ENCODE measurements at regions not wholly inside any gene's neighbourhood (a gene's known extent, or its start where the extent isn't known, plus 50 kb on each side); places are given as distances from the start of the nearest gene placed in this dataset.

DNA sequence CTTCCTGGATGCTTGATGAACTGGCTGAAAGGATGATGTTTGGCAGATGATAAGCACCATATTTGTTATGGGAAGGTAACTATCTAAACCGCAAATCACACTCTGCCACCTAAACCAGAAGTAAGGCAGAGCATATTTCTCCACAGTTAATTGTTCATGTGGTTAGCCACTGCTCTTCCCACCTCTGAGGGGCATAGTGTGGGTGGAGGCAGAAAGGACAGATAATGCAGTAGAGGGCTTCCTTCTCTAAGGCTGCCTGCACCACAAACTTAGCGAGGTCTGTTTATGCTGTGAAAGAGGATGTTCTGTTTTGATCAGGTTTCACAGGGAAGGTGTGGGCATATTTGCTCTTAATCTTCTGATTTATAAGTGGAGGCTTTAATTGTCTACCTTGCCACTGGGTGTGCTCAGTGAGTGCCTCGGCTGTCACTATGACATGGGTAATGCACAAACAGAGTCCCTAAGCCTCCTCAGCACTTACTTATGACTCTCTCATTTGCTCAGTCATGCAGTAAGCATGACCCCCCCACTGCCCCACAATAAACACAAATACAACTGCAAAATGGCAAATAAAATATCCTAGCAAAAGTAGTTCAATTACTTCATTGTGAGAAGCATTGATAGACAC, 401.0 kb downstream of the TMA16 start:
- FAIRE-seq: no peak

DNA sequence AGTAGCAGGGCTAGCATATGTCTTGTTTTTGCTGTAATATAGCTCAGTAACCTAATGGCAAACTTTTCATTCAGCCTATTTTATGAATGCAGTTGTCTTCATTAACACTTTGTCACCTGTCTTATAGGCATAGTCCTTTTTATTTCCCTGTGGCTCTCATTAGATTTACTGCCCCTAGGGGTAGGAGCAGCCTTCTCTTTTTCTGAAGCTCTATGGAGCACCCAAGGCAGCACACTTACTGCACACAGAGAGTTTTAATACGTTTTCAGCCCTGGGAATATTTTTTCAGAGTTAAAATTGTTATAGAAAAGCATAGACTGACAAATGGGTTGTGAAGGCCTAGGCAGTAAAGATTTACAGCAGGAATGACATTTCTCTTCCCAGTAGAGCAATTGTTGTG, 406.8 kb downstream of the TMA16 start:
- FAIRE-seq: no peak

- no peak for FAIRE-seq
These were observed 407.9 kb downstream of the TMA16 start for GRCh38 chr4:163902417-163902816.

GRCh38 chr4:163911891-163912290, 417.4 kb downstream of the TMA16 start:
- FAIRE-seq: no peak

GRCh38 chr4:163913571-163913970, 419.1 kb downstream of the TMA16 start:
- no peak for FAIRE-seq

DNA sequence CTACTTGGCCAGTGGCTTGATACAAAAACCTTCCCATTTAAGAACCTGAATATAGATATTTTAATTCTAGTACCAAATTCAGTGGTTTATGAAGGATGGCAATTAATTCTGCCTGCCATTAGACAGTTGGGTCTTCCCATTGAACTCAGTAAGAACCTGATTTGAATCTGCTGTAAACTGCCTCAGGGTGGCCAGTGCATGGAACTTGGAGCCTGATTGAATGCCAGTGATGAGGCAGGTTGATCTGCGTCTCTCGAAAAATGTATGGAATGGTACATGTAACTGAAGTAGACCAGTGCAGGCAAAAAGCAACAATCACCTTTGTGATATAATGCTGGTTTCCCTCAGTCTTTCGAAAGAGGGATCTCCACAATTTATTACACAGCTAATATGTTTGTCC, 421.4 kb downstream of the TMA16 start:
- FAIRE-seq: no peak

DNA sequence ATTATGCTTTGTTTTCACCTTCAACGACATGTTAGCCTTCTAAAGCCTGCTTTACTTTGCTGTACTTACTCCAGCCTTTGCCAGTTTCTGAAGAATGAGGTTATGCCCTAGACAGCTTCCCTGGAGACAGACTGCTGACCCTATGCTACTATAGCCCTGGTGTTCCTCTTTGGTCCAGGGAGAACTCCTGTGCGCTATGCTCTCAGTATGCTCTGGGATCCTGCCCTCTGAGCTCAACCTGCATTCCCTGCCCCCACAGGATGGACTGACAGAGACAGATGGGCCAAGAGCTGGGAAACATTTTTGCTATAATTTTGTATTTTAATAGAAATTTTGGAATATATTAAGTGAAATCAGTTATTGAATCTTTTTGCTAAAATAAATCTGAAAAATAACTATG, 425.9 kb downstream of the TMA16 start:
- FAIRE-seq: no peak

DNA sequence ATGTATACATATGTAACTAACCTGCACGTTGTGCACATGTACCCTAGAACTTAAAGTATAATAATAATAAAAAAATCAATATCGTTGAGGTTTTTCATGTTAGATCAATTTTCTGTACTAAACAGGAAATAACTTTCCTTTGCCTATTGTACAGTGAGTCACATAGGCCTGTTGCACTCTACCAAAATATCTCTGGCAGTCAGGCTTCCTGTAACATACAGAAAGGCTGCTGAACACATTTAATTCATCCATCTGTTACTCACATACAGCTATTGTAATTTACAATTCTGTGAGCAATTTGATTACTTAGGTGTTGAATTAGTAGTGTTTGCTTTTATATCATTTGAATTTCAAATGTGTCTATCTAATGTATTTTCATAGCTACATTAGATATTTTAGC, 427.8 kb downstream of the TMA16 start:
- no peak for FAIRE-seq

DNA sequence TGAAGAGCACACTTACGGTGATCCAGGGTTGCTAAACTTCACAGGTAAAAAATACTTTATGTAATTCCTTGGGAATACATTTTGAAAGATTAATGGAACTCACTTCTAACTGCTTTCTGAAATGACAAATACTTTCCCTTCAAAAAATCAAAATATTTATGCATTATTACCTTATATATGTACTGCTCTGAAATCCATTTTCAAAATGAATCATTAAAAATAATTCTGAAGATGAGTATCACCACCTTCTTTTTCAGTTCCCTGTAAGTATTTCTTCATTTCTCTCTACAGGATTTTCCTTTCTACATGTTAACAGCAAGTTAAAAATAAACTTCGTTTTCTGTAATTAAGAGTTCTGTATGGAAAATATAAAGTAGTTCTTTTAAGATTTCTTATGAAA, 428.6 kb downstream of the TMA16 start:
- FAIRE-seq: no peak

- FAIRE-seq: no peak
These were observed 435.6 kb downstream of the TMA16 start for GRCh38 chr4:163930086-163930485.

DNA sequence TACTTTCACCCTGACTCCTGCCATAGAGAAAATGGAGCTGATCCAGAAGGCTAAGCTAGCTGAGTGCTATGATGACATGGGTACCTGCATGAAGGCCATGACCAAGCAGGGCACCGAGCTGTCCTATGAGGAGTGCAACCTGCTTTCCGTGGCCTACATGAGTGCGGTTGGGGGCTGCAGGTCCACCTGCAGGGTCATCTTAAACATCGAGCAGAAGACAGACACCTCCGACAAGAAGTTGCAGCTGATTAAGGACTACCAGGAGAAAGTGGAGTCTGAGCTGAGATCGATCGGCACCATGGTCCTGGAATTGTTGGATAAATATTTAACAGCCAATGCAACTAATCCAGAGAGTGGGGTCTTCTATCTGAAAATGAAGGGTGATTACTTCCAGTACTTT, 438.0 kb downstream of the TMA16 start:
- FAIRE-seq: no peak

GRCh38 chr4:163939597-163939996, 445.1 kb downstream of the TMA16 start:
- FAIRE-seq: no peak

GRCh38 chr4:163941221-163941905, 446.9 kb downstream of the TMA16 start:
- no peak for FAIRE-seq

GRCh38 chr4:163948920-163949455, 454.5 kb downstream of the TMA16 start:
- no peak for FAIRE-seq

DNA sequence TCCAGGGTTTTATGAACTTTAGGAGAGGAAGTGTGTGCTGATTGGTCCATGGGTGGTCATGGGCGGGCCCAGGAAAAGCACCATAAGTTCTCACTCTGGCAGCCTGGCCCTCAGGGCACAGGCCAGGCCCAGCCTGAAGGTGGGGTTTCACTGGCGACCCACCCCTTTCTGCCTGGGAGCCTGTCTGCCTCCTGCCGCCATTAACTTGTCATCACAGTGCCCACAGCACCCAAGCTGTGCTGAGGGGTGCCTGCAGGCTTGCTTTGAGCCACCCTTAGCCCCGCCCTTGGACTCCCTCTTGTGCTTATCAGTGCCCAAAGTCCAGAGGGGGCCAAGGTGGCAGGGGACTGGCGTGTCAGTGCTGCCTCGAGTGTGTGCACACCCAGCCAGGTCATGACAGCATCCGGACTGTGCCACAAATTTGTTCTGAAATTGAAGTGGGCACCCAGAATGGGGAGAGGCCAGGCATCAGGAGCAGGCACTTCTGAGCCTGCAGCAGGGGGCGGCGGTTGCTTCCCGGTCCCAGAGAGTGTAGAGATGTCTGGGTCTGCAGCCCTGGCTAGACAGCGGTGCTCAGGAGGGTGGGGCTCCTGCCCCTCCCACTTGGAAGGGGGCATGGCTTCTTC, 455.6 kb downstream of the TMA16 start:
- no peak for FAIRE-seq

DNA sequence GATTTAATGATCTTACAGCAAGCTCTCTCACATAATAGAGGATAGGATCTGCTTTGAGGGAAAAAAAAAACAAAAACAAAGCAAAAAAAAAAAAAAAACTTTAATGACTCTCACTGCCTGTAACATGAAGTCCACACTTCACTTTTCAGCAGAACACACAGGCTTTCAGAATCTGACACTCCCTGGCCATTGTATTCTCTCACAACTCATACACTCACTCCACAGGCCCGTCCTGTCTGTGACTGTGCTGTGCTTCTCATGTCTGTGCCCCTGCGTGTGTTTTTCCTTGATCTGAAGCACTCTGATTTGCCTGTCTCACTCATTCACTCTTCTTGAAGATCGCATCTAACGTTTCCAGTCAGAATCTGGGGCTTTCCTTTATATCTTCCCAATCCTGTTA, 460.8 kb downstream of the TMA16 start:
- no peak for FAIRE-seq

DNA sequence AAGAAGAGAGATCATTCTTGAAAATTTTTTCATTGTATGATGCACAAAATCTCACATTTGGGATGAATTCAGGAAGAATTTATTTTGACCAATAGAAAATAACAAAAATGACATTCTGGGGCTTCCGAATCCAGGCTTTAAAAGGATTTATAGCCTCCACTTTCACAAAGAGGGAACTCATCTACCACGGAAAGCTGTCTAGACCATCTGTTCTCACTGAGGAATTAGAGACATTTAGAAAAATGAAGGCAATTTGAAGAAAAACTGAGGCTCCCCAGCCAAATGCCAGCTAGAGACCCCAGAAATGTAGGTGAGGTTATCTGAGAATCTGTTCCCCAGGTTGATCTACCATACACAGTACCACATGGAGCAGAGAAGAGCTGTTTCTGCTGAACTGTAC, 464.3 kb downstream of the TMA16 start:
- no peak for FAIRE-seq

GRCh38 chr4:163959932-163960331, 465.4 kb downstream of the TMA16 start:
- no peak for FAIRE-seq

DNA sequence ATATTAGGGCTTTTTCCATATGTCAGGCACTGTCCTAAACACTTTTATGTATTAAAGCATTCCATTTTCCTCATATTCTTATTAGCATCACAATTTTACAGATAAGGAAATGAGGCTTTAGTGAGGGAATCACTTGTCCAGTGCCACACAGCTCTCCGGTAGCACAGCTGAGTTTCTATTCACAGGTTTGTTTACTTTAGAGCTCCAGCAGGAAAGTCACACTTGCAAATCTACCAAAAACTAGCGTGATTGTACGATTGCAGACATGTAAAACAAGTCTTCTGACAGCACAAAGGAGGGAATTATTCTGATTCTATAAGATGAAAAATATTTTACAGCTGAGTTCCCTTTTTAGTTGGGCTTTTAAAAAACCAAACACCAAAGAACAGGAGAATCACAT, 472.1 kb downstream of the TMA16 start:
- no peak for FAIRE-seq

DNA sequence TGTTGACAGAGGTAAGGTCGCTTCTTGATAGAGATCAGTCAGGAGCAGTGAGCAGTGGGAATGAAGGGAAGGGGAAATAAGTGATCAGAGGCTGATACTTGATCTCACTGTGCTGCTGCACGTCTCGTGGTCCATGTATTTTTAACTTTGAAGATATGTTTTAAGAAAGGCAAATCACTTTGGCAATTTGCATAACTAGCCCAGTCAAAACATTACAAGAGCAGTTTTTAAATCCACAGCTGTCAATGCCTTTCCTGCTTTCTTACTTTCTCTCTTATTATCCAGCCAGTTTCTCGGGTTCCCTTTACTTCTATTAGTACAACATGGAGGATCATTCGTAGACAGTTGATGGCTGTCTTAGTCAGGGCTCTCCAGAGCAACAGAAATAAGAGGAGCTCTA, 472.8 kb downstream of the TMA16 start:
- FAIRE-seq: no peak

- no peak for FAIRE-seq
These were observed 473.2 kb downstream of the TMA16 start for GRCh38 chr4:163967710-163968109.

DNA sequence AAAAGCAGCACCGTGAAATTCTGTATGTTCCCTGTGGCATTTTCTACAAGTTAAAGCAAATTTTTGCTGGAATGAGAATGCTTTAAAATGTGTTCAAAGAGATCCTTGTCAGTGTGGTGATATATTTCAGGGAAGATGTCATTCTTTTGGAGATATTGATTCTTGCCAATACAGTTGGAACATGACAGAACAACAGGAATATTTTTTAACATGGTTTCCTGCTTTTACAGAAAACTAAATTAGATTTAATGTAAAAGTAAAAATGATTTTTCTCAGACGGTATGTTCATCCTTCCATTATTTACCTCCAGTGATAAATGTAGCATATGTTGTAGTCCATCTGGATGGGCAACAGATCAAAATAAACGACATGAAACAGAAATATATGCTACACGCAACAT, 474.8 kb downstream of the TMA16 start:
- FAIRE-seq: no peak

- FAIRE-seq: no peak
These were observed 482.1 kb downstream of the TMA16 start for GRCh38 chr4:163976588-163976987.

DNA sequence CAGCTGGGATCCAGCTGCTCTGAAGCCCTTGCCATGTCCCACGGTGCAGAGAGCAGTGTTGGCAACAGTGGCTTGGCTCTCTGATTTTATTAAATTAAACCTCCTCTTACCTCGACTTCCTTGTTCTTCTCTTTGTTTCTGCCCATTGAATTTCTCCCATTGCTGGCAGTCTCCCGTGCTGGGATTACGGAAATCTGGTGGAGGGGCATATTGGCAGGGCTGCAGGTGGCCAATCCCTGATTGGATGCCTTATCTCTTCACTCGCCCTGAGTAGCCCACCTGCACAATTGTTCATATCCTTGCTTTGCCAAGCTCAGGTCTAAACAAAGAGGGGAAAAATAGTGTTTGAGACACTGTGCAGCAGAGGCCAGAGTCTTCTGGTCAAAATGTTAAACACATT, 493.9 kb downstream of the TMA16 start:
- no peak for FAIRE-seq
